Activated CD4-positive, alpha-beta T cell treated with anti-CD3 and anti-CD28 coated beads, Interleukin-2, amount 50 U/mL, for 1 hour (primary cell): ENCODE measurements at regions not wholly inside any gene's neighbourhood (a gene's known extent, or its start where the extent isn't known, plus 50 kb on each side); places are given as distances from the start of the nearest gene placed in this dataset.
A peak's percentile ranks its signal among the peaks of the same experiment; 100 is the strongest.
"Not testable (repeated sequence)": the region's sequence is repeated elsewhere in the genome, so short reads cannot be mapped to it uniquely, and the experiment has no call there.

ENCODE experiments used
- DNase-seq: peaks from one replicate; pipeline ENCODE4 v3.0.0-alpha.2; 2020

GRCh38 chr2:111407632-111408194 lies 287.0 kb downstream of the BCL2L11 start:
- not testable (repeated sequence) for DNase-seq

- not testable (repeated sequence) for DNase-seq
These were observed 290.2 kb downstream of the BCL2L11 start for GRCh38 chr2:111410868-111411406.

DNA sequence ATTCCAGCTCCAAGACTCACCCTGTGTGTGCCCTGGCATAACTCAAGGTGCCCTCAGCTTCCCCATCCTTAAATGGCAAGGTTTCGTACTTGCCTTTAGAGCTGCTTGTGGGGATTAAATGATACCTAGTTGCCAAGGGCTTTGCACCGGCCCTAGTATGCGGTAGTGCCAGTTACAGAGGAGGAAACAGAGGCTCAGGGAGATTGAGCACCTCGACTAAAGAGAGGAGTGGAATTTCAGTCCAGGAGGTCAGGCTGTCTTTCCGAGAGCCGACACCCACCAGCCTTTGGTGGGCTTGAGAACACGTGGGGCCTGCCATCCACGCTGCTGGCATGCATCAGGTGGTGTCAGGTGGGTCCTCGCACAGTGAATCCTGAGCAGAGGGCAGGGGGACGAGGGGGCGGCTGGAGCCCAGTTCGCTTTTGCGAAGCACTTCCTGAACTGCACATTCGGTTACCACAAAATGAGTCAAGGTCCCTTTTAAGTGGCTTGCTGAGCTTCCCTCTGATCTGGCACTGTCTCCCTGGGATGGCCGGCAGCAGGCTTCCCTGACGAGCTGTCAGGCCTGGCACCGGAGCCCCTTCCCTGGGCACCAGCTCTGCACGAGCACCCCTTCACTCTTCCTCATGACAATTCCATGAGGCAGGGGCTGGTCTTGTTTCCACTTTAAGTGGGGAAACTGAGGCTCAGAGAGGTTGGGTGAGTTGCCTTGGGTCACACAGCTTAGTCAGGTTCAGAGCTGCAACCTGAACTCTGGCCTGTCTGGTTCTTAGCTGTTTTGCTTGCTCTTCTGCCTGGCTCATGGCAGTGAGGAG lies 291.4 kb downstream of the BCL2L11 start:
- DNase-seq = not testable (repeated sequence)

- DNase-seq = not testable (repeated sequence)
These were observed 292.3 kb downstream of the BCL2L11 start for GRCh38 chr2:111412841-111413650.

- DNase-seq = not testable (repeated sequence)
These were observed 293.2 kb downstream of the BCL2L11 start for GRCh38 chr2:111413950-111414349.

DNA sequence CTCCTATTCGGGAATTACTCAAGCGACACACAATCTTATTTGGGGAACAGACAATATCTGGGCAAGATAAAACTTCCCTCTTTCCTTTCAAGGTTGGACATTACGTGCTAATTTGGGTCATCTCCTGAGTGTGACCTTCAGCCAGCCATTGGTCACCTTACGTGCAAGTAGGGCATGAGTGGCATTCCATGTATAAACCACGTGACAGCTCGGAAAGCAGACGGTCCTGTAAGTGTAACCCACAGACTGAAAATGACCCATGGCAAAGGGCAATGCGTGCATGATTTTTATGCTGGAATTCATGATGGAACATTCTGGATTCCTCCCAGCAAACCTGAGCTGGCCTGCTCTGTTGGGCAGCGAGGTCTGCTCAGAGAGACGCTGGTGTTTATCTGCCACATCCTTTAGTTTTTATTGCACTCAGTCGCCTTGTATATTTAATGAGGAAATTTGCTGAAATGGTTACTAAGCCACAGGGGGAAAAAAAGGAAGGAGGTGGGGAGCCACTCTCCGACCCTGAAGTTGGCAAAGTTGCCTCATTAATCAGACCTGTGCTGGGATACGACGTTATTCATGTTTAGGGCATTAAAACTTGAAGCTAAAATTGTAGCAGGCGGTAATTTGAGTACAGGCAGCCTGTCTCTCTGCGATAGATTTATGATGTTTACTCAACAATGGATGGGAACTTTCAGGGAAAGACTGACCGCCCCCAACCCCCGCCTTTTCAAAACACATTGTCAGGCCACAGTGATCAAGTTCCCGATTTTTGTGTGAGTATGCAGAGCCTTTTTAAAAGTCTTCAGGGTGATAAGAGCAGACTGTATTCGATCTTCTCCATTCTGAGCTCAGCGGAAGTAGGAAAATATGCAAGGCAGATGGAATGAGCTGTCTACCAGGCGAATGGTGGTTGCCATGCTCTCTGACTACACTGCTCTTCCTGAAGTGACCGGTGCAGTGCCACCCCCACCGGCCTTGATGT lies 295.3 kb downstream of the BCL2L11 start:
- not testable (repeated sequence) for DNase-seq

GRCh38 chr2:111417026-111417425 lies 296.3 kb downstream of the BCL2L11 start:
- DNase-seq = not testable (repeated sequence)

- DNase-seq = not testable (repeated sequence)
These were observed 297.6 kb downstream of the BCL2L11 start for GRCh38 chr2:111418091-111418875.

- DNase-seq = not testable (repeated sequence)
These were observed 299.4 kb downstream of the BCL2L11 start for GRCh38 chr2:111420074-111420473.

- not testable (repeated sequence) for DNase-seq
These were observed 300.1 kb downstream of the BCL2L11 start for GRCh38 chr2:111420835-111421234.

DNA sequence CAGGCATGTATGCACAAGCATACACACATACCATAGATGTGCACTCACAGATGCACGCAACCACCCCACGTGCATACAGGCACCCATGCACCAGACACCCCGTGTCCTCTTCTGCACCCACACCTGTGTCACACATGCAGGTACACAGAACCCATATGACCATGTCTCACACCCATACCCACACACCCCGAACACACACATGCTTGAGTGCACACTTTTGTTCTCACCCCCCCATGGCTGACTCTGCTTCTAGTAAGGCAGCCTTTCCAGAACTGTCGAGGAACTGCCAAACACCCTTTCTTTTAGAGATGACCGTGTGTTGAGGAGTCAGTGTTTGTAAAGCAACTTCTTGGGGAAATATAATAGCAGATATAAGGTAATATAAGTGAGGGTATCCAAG lies 301.2 kb downstream of the BCL2L11 start:
- DNase-seq = not testable (repeated sequence)

DNA sequence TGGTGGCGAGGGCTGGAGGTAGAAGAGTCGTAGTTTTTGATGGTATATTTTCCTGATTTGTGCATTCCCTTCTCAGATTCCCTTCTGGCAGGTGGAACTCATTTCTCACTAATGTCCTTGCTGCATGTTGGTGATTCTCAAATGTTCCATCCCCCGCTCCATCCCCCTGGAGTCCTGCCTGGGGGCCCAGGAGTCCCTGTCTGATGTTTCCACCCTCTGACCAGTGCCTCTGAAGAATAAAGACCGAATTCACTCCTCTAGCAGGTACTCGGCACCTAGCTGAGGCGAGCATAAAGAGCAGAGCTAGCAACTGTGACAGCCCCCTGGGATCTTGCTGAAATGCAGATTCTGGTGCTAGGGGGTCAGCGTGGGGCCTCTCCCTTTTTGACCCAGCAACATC lies 301.8 kb downstream of the BCL2L11 start:
- not testable (repeated sequence) for DNase-seq

DNA sequence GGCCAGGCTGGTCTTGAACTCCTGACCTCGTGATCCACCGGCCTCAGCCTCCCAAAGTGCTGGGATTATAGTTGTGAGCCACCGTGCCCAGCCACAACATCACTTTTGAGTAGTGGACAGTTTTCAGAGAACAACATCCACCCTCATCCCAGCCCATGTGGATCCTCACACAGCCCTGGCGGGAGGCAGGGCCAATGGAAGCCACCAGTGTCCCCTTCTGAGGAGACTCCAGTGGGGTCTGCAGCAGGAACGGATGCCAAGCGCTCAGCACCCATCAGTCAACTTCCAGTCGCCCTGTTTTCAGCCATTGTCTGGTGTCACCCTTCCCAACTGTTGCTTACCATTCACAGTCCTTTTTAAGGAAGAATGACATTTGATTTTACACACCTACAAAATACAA lies 302.5 kb downstream of the BCL2L11 start:
- not testable (repeated sequence) for DNase-seq

GRCh38 chr2:111424176-111424575 lies 303.5 kb downstream of the BCL2L11 start:
- DNase-seq = not testable (repeated sequence)

DNA sequence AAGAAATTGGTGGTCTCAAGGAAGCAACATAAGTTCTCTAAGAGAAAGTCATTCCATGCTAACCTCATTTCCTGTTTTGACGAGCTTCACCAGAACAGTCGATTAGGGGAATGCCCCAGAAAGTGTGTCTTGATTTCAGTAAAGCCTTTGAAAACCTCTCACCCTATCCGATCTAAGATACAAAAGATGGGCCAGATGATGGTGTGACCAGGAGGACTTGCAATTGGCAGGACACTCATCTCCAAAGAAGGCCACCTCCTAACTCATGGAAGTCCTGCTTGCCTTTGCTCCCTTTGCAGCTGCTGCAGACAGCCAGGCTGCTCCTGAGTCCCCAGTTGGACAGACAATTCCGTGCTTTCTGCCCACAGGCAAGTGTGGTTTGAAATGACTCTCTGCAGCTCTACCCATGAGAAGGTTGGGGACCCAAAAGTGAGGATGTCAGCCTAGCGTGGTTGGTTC lies 304.2 kb downstream of the BCL2L11 start:
- peak; percentile 28 for DNase-seq

DNA sequence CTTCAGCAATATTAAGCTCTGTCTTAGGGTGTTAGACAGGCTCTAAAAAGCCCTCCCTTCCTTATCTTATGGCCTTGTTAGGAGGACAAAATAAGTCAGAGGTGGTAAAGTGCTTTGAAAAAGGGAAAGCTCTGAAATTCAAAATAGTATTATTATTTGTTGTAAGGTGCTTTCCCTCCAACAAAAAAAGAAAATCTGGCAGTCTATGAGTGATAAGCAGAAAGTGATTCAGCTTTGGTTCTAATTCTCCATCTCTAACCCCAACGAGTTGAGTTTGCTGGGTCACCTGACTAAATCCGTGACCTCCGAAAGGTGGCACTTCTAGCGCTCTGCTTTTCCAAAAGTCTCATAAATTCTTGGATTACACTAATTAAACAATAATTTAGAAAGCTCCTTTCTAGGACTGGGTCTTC lies 305.1 kb downstream of the BCL2L11 start:
- not testable (repeated sequence) for DNase-seq

- DNase-seq = not testable (repeated sequence)
These were observed 306.6 kb downstream of the BCL2L11 start for GRCh38 chr2:111427346-111427745.

- DNase-seq = not testable (repeated sequence)
These were observed 308.2 kb downstream of the BCL2L11 start for GRCh38 chr2:111428915-111429314.

DNA sequence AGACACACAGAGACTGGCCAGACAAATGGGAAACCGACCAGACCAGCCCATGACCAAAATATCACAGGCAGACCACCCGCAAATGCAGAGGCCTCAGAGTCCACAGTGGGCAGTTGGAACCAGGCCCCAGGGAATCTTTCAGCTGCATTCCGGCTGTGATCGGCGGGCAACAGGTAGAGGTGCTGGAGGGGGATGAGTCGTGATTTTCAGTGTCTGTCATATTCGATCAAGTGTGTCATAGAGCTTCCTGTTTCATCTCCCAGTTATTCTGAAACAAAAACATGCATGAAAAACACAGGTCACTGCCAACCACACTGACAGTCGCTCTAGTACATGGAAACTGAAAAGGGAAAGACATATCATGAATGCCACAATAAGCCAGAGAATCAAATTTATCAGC lies 308.6 kb downstream of the BCL2L11 start:
- not testable (repeated sequence) for DNase-seq

GRCh38 chr2:111430817-111431661 lies 310.3 kb downstream of the BCL2L11 start:
- not testable (repeated sequence) for DNase-seq
